NCI-H82 (cell line): ENCODE measurements at regions not wholly inside any gene's neighbourhood (a gene's known extent, or its start where the extent isn't known, plus 50 kb on each side); places are given as distances from the start of the nearest gene placed in this dataset.
"Not testable (repeated sequence)": the region's sequence is repeated elsewhere in the genome, so short reads cannot be mapped to it uniquely, and the experiment has no call there.

Source experiments
- DNase-seq: peaks from one replicate; lab custom pipeline; 2025; lab: John Stamatoyannopoulos, UW

GRCh38 chr13:95388420-95389079 is 87.3 kb upstream of the ABCC4 start:
- DNase-seq: no peak

GRCh38 chr13:95391362-95391761 is 90.1 kb upstream of the ABCC4 start:
- no peak for DNase-seq

- no peak for DNase-seq
Measured at GRCh38 chr13:95391785-95392184, 90.5 kb upstream of the ABCC4 start.

- no peak for DNase-seq
Measured at GRCh38 chr13:95392597-95392996, 91.3 kb upstream of the ABCC4 start.

- DNase-seq: peak; percentile 70
Measured at GRCh38 chr13:95403349-95404140, 102.3 kb upstream of the ABCC4 start.

- peak; percentile 92 for DNase-seq
Measured at GRCh38 chr13:95404141-95404882, 103.1 kb upstream of the ABCC4 start.

GRCh38 chr13:95406176-95406575 is 104.9 kb upstream of the ABCC4 start:
- DNase-seq: no peak

- DNase-seq: no peak
Measured at GRCh38 chr13:95411428-95412040, 110.3 kb upstream of the ABCC4 start.

- no peak for DNase-seq
Measured at GRCh38 chr13:95418946-95419345, 117.7 kb upstream of the ABCC4 start.

- no peak for DNase-seq
Measured at GRCh38 chr13:95420501-95420900, 119.2 kb upstream of the ABCC4 start.

GRCh38 chr13:95426631-95427030 is 125.4 kb upstream of the ABCC4 start:
- DNase-seq: no peak

GRCh38 chr13:95430525-95430924 is 122.0 kb upstream of the CLDN10 start:
- not testable (repeated sequence) for DNase-seq

GRCh38 chr13:95432141-95432540 is 120.4 kb upstream of the CLDN10 start:
- DNase-seq: no peak

GRCh38 chr13:95433537-95433936 is 119.0 kb upstream of the CLDN10 start:
- no peak for DNase-seq

- DNase-seq: no peak
Measured at GRCh38 chr13:95434111-95434510, 118.4 kb upstream of the CLDN10 start.

GRCh38 chr13:95437561-95437960 is 115.0 kb upstream of the CLDN10 start:
- DNase-seq: peak; percentile 49

- DNase-seq: no peak
Measured at GRCh38 chr13:95438297-95438696, 114.2 kb upstream of the CLDN10 start.

GRCh38 chr13:95440441-95441088 is 112.0 kb upstream of the CLDN10 start:
- no peak for DNase-seq

GRCh38 chr13:95441326-95441725 is 111.2 kb upstream of the CLDN10 start:
- DNase-seq: no peak

GRCh38 chr13:95444006-95444730 is 108.4 kb upstream of the CLDN10 start:
- peak; percentile 41 for DNase-seq

- DNase-seq: peak; percentile 26
Measured at GRCh38 chr13:95445131-95445530, 107.4 kb upstream of the CLDN10 start.
